COLO829 (cell line): ENCODE measurements at regions not wholly inside any gene's neighbourhood (a gene's known extent, or its start where the extent isn't known, plus 50 kb on each side); places are given as distances from the start of the nearest gene placed in this dataset.
"Not testable (repeated sequence)": the region's sequence is repeated elsewhere in the genome, so short reads cannot be mapped to it uniquely, and the experiment has no call there.

ENCODE experiments used
- DNase-seq: peaks from one replicate; pipeline ENCODE4 v3.0.0; 2012; ENCODE audit warnings: low spot score

GRCh38 chrX:97858592-97858991 lies 974.9 kb downstream of the RPA4 start:
- DNase-seq = no peak

- peak; percentile 28 for DNase-seq
These were observed 976.5 kb downstream of the RPA4 start for GRCh38 chrX:97860226-97860625.

GRCh38 chrX:97863261-97863660 lies 979.6 kb downstream of the RPA4 start:
- DNase-seq = no peak

GRCh38 chrX:97867266-97867665 lies 983.6 kb downstream of the RPA4 start:
- no peak for DNase-seq

- no peak for DNase-seq
These were observed 993.1 kb downstream of the RPA4 start for GRCh38 chrX:97876697-97877407.

- no peak for DNase-seq
These were observed 998.6 kb downstream of the RPA4 start for GRCh38 chrX:97882306-97882705.

- no peak for DNase-seq
These were observed 1012.0 kb downstream of the RPA4 start for GRCh38 chrX:97895751-97896150.

- DNase-seq = no peak
These were observed 1014.3 kb downstream of the RPA4 start for GRCh38 chrX:97897998-97898397.

- no peak for DNase-seq
These were observed 1015.1 kb downstream of the RPA4 start for GRCh38 chrX:97898798-97899197.

GRCh38 chrX:97907791-97908190 lies 1024.1 kb downstream of the RPA4 start:
- DNase-seq = no peak

- DNase-seq = no peak
These were observed 1025.5 kb downstream of the RPA4 start for GRCh38 chrX:97909245-97909644.

GRCh38 chrX:97915390-97915789 lies 1031.7 kb downstream of the RPA4 start:
- not testable (repeated sequence) for DNase-seq

- DNase-seq = not testable (repeated sequence)
These were observed 1037.5 kb downstream of the RPA4 start for GRCh38 chrX:97921223-97921622.

GRCh38 chrX:97931586-97931985 lies 1047.9 kb downstream of the RPA4 start:
- no peak for DNase-seq

GRCh38 chrX:97936296-97936695 lies 1052.6 kb downstream of the RPA4 start:
- DNase-seq = no peak

GRCh38 chrX:97938706-97939105 lies 1055.0 kb downstream of the RPA4 start:
- DNase-seq = peak; percentile 1

- peak; percentile 39 for DNase-seq
These were observed 1084.9 kb downstream of the RPA4 start for GRCh38 chrX:97968376-97969163.

- no peak for DNase-seq
These were observed 1100.9 kb downstream of the RPA4 start for GRCh38 chrX:97984641-97985040.

- DNase-seq = no peak
These were observed 1101.4 kb downstream of the RPA4 start for GRCh38 chrX:97985096-97985495.

- DNase-seq = no peak
These were observed 1104.3 kb downstream of the RPA4 start for GRCh38 chrX:97987979-97988378.

GRCh38 chrX:97995834-97996233 lies 1112.1 kb downstream of the RPA4 start:
- DNase-seq = no peak

GRCh38 chrX:98028691-98029090 lies 1145.0 kb downstream of the RPA4 start:
- no peak for DNase-seq

- no peak for DNase-seq
These were observed 1146.2 kb downstream of the RPA4 start for GRCh38 chrX:98029861-98030260.

GRCh38 chrX:98057176-98057575 lies 1173.5 kb downstream of the RPA4 start:
- DNase-seq = no peak
